Activated CD4-positive, alpha-beta T cell treated with anti-CD3 and anti-CD28 coated beads, Interleukin-2, amount 10 ng/mL, durations not matched to agents 7 days and 5 days (primary cell): ENCODE measurements at regions not wholly inside any gene's neighbourhood (a gene's known extent, or its start where the extent isn't known, plus 50 kb on each side); places are given as distances from the start of the nearest gene placed in this dataset.

Experiments used
- CTCF ChIA-PET: fragments of 350-600 bp; sonication (Branson Sonifier 250); formaldehyde crosslinking; loops from one replicate; lab custom pipeline; 2021; ENCODE audit warnings: antibody characterized with exemption; lab: Charles Lee
- POLR2A ChIA-PET: fragments of 350-600 bp; sonication (Branson Sonifier 250); formaldehyde crosslinking; loops from one replicate; lab custom pipeline; 2021; ENCODE audit warnings: antibody characterized with exemption; lab: Charles Lee
- DNase-seq: peaks from one replicate; pipeline ENCODE4 v3.0.0-alpha.2; 2020
- H3K27ac Mint-ChIP-seq: one replicate; pipeline ENCODE4 v1.8.0; 2021; ENCODE audit warnings: mild to moderate bottlenecking, moderate library complexity, mixed read lengths
- H3K27me3 Mint-ChIP-seq: one replicate; pipeline ENCODE4 v1.8.0; 2021; ENCODE audit warnings: mixed read lengths
- H3K36me3 Mint-ChIP-seq: one replicate; pipeline ENCODE4 v1.8.0; 2021; ENCODE audit warnings: low read depth, mixed read lengths
- H3K4me1 Mint-ChIP-seq: one replicate; pipeline ENCODE4 v1.8.0; 2021; ENCODE audit warnings: mixed read lengths
- H3K4me3 Mint-ChIP-seq: one replicate; pipeline ENCODE4 v1.8.0; 2021; ENCODE audit warnings: mild to moderate bottlenecking, moderate library complexity, mixed read lengths
- H3K9me3 Mint-ChIP-seq: one replicate; pipeline ENCODE4 v1.8.0; 2021; ENCODE audit warnings: mixed read lengths

- no peaks in the 10 kb centered on the region for H3K36me3 Mint-ChIP-seq
- no peak for DNase-seq
- no peaks in the 10 kb centered on the region for H3K27me3 Mint-ChIP-seq
- CTCF ChIA-PET, result no interaction called here
- POLR2A ChIA-PET, result no interaction called here
- H3K9me3 Mint-ChIP-seq, result peaks cover 15% of the 10 kb centered on the region
- no peak overlapping the region for H3K4me3 Mint-ChIP-seq
- H3K4me1 Mint-ChIP-seq, result no peaks in the 10 kb centered on the region
- H3K27ac Mint-ChIP-seq, result no peak overlapping the region
Measured at GRCh38 chr3:178274711-178275110, 261.5 kb upstream of the KCNMB2 start.

GRCh38 chr3:178275311-178275710 lies 260.9 kb upstream of the KCNMB2 start:
- no peak overlapping the region for H3K4me3 Mint-ChIP-seq
- no peak for DNase-seq
- H3K27ac Mint-ChIP-seq, result no peak overlapping the region
- CTCF ChIA-PET, result no interaction called here
- no peaks in the 10 kb centered on the region for H3K4me1 Mint-ChIP-seq
- H3K9me3 Mint-ChIP-seq, result peaks cover 17% of the 10 kb centered on the region
- POLR2A ChIA-PET, result no interaction called here
- H3K36me3 Mint-ChIP-seq, result no peaks in the 10 kb centered on the region
- H3K27me3 Mint-ChIP-seq, result no peaks in the 10 kb centered on the region

GRCh38 chr3:178275793-178276192 lies 260.4 kb upstream of the KCNMB2 start:
- CTCF ChIA-PET, result no interaction called here
- no peak overlapping the region for H3K4me3 Mint-ChIP-seq
- H3K4me1 Mint-ChIP-seq, result no peaks in the 10 kb centered on the region
- no peak overlapping the region for H3K27ac Mint-ChIP-seq
- H3K36me3 Mint-ChIP-seq, result no peaks in the 10 kb centered on the region
- no peaks in the 10 kb centered on the region for H3K27me3 Mint-ChIP-seq
- peaks cover 17% of the 10 kb centered on the region for H3K9me3 Mint-ChIP-seq
- POLR2A ChIA-PET, result no interaction called here
- DNase-seq, result no peak

- Mint-ChIP-seq H3K4me3 (no peak overlapping the region), H3K9me3 (peaks cover 17% of the 10 kb centered on the region), H3K27ac (no peak overlapping the region), H3K27me3 (no peaks in the 10 kb centered on the region), H3K4me1 (no peaks in the 10 kb centered on the region), H3K36me3 (no peaks in the 10 kb centered on the region)
- POLR2A ChIA-PET, result no interaction called here
- CTCF ChIA-PET, result no interaction called here
- DNase-seq, result no peak
Measured at GRCh38 chr3:178277605-178278004, 258.6 kb upstream of the KCNMB2 start.

- DNase-seq, result no peak
- Mint-ChIP-seq H3K27me3 (no peaks in the 10 kb centered on the region), H3K9me3 (peaks cover 9% of the 10 kb centered on the region), H3K36me3 (no peaks in the 10 kb centered on the region), H3K4me3 (no peak overlapping the region), H3K27ac (no peak overlapping the region), H3K4me1 (no peaks in the 10 kb centered on the region)
- CTCF ChIA-PET, result no interaction called here
- POLR2A ChIA-PET, result no interaction called here
Measured at GRCh38 chr3:178283561-178283960, 252.7 kb upstream of the KCNMB2 start.

GRCh38 chr3:178284181-178284580 lies 252.1 kb upstream of the KCNMB2 start:
- Mint-ChIP-seq H3K9me3 (peaks cover 10% of the 10 kb centered on the region), H3K27ac (no peak overlapping the region), H3K4me3 (no peak overlapping the region), H3K4me1 (no peaks in the 10 kb centered on the region), H3K36me3 (no peaks in the 10 kb centered on the region), H3K27me3 (no peaks in the 10 kb centered on the region)
- no peak for DNase-seq
- POLR2A ChIA-PET, result no interaction called here
- CTCF ChIA-PET, result no interaction called here

- no peak overlapping the region for H3K4me3 Mint-ChIP-seq
- peaks cover 2% of the 10 kb centered on the region for H3K9me3 Mint-ChIP-seq
- H3K4me1 Mint-ChIP-seq, result no peaks in the 10 kb centered on the region
- CTCF ChIA-PET, result no interaction called here
- no peaks in the 10 kb centered on the region for H3K36me3 Mint-ChIP-seq
- no peak overlapping the region for H3K27ac Mint-ChIP-seq
- no peak for DNase-seq
- H3K27me3 Mint-ChIP-seq, result no peaks in the 10 kb centered on the region
- POLR2A ChIA-PET, result no interaction called here
Measured at GRCh38 chr3:178288074-178288473, 248.2 kb upstream of the KCNMB2 start.

- Mint-ChIP-seq H3K27me3 (no peaks in the 10 kb centered on the region), H3K4me3 (no peak overlapping the region), H3K9me3 (peaks cover 2% of the 10 kb centered on the region), H3K27ac (no peak overlapping the region), H3K4me1 (no peaks in the 10 kb centered on the region), H3K36me3 (no peaks in the 10 kb centered on the region)
- ChIA-PET CTCF (no interaction called here), POLR2A (no interaction called here)
- no peak for DNase-seq
Measured at GRCh38 chr3:178289544-178290160, 246.6 kb upstream of the KCNMB2 start.

GRCh38 chr3:178291574-178292370 lies 244.5 kb upstream of the KCNMB2 start:
- Mint-ChIP-seq H3K27ac (no peak overlapping the region), H3K4me3 (no peak overlapping the region), H3K27me3 (no peaks in the 10 kb centered on the region), H3K4me1 (no peaks in the 10 kb centered on the region), H3K36me3 (no peaks in the 10 kb centered on the region), H3K9me3 (peaks cover 2% of the 10 kb centered on the region)
- POLR2A ChIA-PET, result no interaction called here
- CTCF ChIA-PET, result no interaction called here
- DNase-seq, result no peak

- Mint-ChIP-seq H3K4me1 (no peaks in the 10 kb centered on the region), H3K4me3 (no peak overlapping the region), H3K27ac (no peak overlapping the region), H3K9me3 (no peaks in the 10 kb centered on the region), H3K27me3 (no peaks in the 10 kb centered on the region), H3K36me3 (no peaks in the 10 kb centered on the region)
- no peak for DNase-seq
- POLR2A ChIA-PET, result no interaction called here
- CTCF ChIA-PET, result no interaction called here
Measured at GRCh38 chr3:178295292-178295912, 240.8 kb upstream of the KCNMB2 start.

- Mint-ChIP-seq H3K4me3 (no peak overlapping the region), H3K9me3 (no peaks in the 10 kb centered on the region), H3K27me3 (no peaks in the 10 kb centered on the region), H3K27ac (no peak overlapping the region), H3K36me3 (no peaks in the 10 kb centered on the region), H3K4me1 (no peaks in the 10 kb centered on the region)
- DNase-seq, result no peak
- POLR2A ChIA-PET, result no interaction called here
- CTCF ChIA-PET, result interaction anchor here (0.5 kb wide), 1 partner anchor 1110 kb away, joined by 3 read pairs; no protein-coding TSS in a partner anchor
Measured at GRCh38 chr3:178297199-178297598, 239.0 kb upstream of the KCNMB2 start.

- Mint-ChIP-seq H3K36me3 (no peaks in the 10 kb centered on the region), H3K4me1 (no peaks in the 10 kb centered on the region), H3K27me3 (no peaks in the 10 kb centered on the region), H3K4me3 (no peak overlapping the region), H3K9me3 (no peaks in the 10 kb centered on the region), H3K27ac (no peak overlapping the region)
- no peak for DNase-seq
- ChIA-PET POLR2A (no interaction called here), CTCF (interaction anchor here (0.5 kb wide), 1 partner anchor 1111 kb away, joined by 3 read pairs; no protein-coding TSS in a partner anchor)
Measured at GRCh38 chr3:178297740-178298139, 238.5 kb upstream of the KCNMB2 start.

GRCh38 chr3:178300441-178300959 lies 235.7 kb upstream of the KCNMB2 start:
- POLR2A ChIA-PET, result no interaction called here
- H3K9me3 Mint-ChIP-seq, result no peaks in the 10 kb centered on the region
- no peak for DNase-seq
- H3K27ac Mint-ChIP-seq, result no peak overlapping the region
- no peaks in the 10 kb centered on the region for H3K27me3 Mint-ChIP-seq
- CTCF ChIA-PET, result no interaction called here
- H3K4me1 Mint-ChIP-seq, result no peaks in the 10 kb centered on the region
- no peaks in the 10 kb centered on the region for H3K36me3 Mint-ChIP-seq
- H3K4me3 Mint-ChIP-seq, result no peak overlapping the region
